Panc1 (cell line): ENCODE measurements at regions not wholly inside any gene's neighbourhood (a gene's known extent, or its start where the extent isn't known, plus 50 kb on each side); places are given as distances from the start of the nearest gene placed in this dataset.

ENCODE experiments used
- ATAC-seq: fragments of 200-7000 bp; cut with Tn5 transposase; 2 replicates; pipeline ENCODE4 v1.9.1; 2020; ENCODE audit warnings: mild to moderate bottlenecking, moderate library complexity
- BruUV-seq: library from RNA; stranded (reverse); fragments of 400-500 nt; replicated peaks from 2 replicates; lab custom pipeline; 2021; lab: Mats Ljungman, UMichigan
- CTCF ChIA-PET: fragments of 300-600 bp; sonication (Branson Sonifier 250); formaldehyde crosslinking; loops from one replicate; lab custom pipeline; 2022; ENCODE audit warnings: antibody characterized with exemption; lab: Charles Lee
- POLR2A ChIA-PET: fragments of 300-600 bp; sonication (Branson Sonifier 250); formaldehyde crosslinking; loops from one replicate; lab custom pipeline; 2022; ENCODE audit warnings: antibody characterized with exemption; lab: Charles Lee
- DNase-seq: peaks from one replicate; pipeline ENCODE4 v3.0.0-alpha.2; 2010; ENCODE audit warnings: low read depth, low spot score
- H3K27ac ChIP-seq: 2 replicates; pipeline ENCODE4 v1.5.1; 2011; ENCODE audit warnings: mild to moderate bottlenecking, low read length, inconsistent platforms
- H3K27me3 ChIP-seq: fragments of 200-500 bp; sonication (Bioruptor generic); 2 replicates; pipeline ENCODE4 v1.6.0; 2014; ENCODE audit warnings: low read length, inconsistent platforms; ENCODE audit not compliant: control insufficient read depth, insufficient read depth
- H3K36me3 ChIP-seq: fragments of 200-500 bp; sonication (Bioruptor generic); 2 replicates; pipeline ENCODE4 v1.5.1; 2014; ENCODE audit warnings: inconsistent platforms, mild to moderate bottlenecking, low read length, moderate library complexity; ENCODE audit not compliant: control insufficient read depth, insufficient read depth
- H3K4me1 ChIP-seq: 2 replicates; pipeline ENCODE4 v1.5.1; 2011; ENCODE audit warnings: inconsistent platforms, mild to moderate bottlenecking, low read length, moderate library complexity; ENCODE audit not compliant: control insufficient read depth, insufficient read depth
- H3K4me3 ChIP-seq, 2 experiments: 2 replicates each; pipeline ENCODE4 v1.5.1; 2011 to 2012; ENCODE audit warnings: low read depth in 2 of 2, low read length in 2 of 2, mild to moderate bottlenecking in 2 of 2, inconsistent platforms in 1 of 2, moderate library complexity in 1 of 2
- H3K9me3 ChIP-seq: fragments of 200-500 bp; sonication (Bioruptor generic); 2 replicates; pipeline ENCODE4 v1.5.1; 2014; ENCODE audit warnings: low read depth, mild to moderate bottlenecking, inconsistent platforms, low read length, moderate library complexity; ENCODE audit not compliant: control insufficient read depth, insufficient read depth
- POLR2AphosphoS5 ChIP-seq: IDR thresholded peaks from 2 replicates; pipeline ENCODE4 v1.6.1; 2012; ENCODE audit warnings: mild to moderate bottlenecking, low read depth, low read length, moderate library complexity
- SIN3A ChIP-seq: IDR thresholded peaks from 2 replicates; pipeline ENCODE4 v1.6.1; 2012; ENCODE audit warnings: low read depth, mild to moderate bottlenecking, low read length, moderate library complexity, borderline replicate concordance; ENCODE audit not compliant: insufficient read depth
- TCF7L2 ChIP-seq: IDR thresholded peaks from 2 replicates; pipeline ENCODE4 v1.6.1; 2011; ENCODE audit warnings: mild to moderate bottlenecking, low read depth, low read length, inconsistent platforms
- in situ Hi-C: cut with HindIII; loops from 2 replicates; pipeline ENCODE4 v1.10.0; 2016; ENCODE audit warnings: low sequenced_read_pairs, low pct_unique_long_range_greater_than_20kb
- intact Hi-C: fragments of 100-400 bp; cut with micrococcal nuclease; formaldehyde crosslinking; loops from one replicate; pipeline ENCODE4 v1.10.0; 2022; ENCODE audit not compliant: unreplicated experiment
- TF ChIP-seq, protein P1 (sequence below): fragments of 450-650 bp; IDR thresholded peaks from 2 replicates; pipeline ENCODE4 v1.5.1; 2017; ENCODE audit warnings: mild to moderate bottlenecking
- TF ChIP-seq, protein P2 (sequence below), 2 experiments: IDR thresholded peaks; 2 replicates each; pipeline ENCODE4 v1.6.1; 2011 to 2012; ENCODE audit warnings: low read depth in 2 of 2, control low read depth in 1 of 2, low read length in 1 of 2, mild to moderate bottlenecking in 1 of 2, moderate library complexity in 1 of 2; ENCODE audit not compliant: insufficient read depth in 1 of 2

DNA sequence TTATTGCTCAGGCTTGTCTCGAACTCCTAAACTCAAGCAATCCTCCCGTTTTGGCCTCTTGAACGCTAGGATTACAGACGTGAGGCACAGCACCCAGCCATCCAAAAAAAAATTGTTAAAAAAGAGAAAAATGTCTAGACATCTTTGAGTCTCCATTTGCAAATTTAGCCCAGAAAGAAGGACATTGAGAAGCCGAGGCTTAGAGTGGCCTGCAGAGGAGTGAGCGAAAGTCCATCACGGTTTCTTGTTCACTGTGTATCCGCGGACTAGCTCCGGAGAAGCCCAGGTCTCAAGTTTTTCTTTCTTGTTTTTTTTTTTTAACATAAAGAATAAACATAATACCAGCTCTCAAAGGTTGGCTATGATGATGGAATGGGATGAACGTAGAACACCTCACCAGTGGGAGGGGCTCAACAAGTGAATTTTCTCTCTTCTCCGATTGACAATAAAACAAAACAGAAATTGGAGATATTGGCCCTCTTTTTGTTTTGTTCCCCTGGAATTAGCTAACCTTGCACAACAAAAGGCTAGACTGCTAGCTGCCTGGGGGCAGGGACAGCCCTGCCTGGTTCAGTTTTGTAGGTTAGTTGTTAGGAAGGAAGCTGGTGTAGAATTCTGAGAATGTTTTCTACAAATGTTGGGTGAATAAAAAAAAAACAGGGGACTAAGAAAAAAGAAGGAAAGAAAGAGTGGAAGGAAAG, 163.4 kb downstream of the MYCN start:
- POLR2A ChIA-PET, result interaction anchor here (0.6 kb wide), 2 partner anchors 241 to 522 kb away, joined by 3 read pairs; no protein-coding TSS in a partner anchor
- H3K4me1 ChIP-seq, result no peaks in the 10 kb centered on the region

DNA sequence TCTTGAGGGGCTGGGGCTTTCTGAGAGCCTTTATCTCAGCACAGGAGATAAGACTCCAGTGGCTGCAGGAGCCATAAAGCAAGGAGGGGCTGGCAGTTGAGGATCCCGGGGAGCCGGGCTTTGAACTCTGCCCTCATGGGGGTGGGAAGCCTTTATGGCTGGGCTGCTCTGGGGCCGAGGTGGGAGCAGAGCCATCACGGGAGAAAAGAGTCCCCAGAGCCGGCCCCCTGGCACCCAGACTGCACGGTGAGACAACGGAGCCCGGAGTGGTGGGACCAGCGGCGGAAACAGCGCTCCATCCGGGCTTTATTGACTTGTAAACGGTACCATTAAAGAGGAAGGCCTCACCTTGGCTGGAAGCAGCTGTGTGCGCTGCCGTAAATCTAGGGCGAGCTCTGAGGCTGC, 162.6 kb downstream of the MYCN start:
- Histone ChIP-seq H3K9me3 (no peaks in the 10 kb centered on the region), H3K27me3 (no peaks in the 10 kb centered on the region), H3K27ac (no peak overlapping the region), H3K4me1 (no peaks in the 10 kb centered on the region), H3K4me3 (no peak overlapping the region), H3K36me3 (no peaks in the 10 kb centered on the region)
- BruUV-seq, result no TSS peak
- TF ChIP-seq, protein P1, sequence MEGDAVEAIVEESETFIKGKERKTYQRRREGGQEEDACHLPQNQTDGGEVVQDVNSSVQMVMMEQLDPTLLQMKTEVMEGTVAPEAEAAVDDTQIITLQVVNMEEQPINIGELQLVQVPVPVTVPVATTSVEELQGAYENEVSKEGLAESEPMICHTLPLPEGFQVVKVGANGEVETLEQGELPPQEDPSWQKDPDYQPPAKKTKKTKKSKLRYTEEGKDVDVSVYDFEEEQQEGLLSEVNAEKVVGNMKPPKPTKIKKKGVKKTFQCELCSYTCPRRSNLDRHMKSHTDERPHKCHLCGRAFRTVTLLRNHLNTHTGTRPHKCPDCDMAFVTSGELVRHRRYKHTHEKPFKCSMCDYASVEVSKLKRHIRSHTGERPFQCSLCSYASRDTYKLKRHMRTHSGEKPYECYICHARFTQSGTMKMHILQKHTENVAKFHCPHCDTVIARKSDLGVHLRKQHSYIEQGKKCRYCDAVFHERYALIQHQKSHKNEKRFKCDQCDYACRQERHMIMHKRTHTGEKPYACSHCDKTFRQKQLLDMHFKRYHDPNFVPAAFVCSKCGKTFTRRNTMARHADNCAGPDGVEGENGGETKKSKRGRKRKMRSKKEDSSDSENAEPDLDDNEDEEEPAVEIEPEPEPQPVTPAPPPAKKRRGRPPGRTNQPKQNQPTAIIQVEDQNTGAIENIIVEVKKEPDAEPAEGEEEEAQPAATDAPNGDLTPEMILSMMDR, result no peak
- TF ChIP-seq TCF7L2 (no peak), POLR2AphosphoS5 (no peak), SIN3A (no peak)
- TF ChIP-seq, protein P2, sequence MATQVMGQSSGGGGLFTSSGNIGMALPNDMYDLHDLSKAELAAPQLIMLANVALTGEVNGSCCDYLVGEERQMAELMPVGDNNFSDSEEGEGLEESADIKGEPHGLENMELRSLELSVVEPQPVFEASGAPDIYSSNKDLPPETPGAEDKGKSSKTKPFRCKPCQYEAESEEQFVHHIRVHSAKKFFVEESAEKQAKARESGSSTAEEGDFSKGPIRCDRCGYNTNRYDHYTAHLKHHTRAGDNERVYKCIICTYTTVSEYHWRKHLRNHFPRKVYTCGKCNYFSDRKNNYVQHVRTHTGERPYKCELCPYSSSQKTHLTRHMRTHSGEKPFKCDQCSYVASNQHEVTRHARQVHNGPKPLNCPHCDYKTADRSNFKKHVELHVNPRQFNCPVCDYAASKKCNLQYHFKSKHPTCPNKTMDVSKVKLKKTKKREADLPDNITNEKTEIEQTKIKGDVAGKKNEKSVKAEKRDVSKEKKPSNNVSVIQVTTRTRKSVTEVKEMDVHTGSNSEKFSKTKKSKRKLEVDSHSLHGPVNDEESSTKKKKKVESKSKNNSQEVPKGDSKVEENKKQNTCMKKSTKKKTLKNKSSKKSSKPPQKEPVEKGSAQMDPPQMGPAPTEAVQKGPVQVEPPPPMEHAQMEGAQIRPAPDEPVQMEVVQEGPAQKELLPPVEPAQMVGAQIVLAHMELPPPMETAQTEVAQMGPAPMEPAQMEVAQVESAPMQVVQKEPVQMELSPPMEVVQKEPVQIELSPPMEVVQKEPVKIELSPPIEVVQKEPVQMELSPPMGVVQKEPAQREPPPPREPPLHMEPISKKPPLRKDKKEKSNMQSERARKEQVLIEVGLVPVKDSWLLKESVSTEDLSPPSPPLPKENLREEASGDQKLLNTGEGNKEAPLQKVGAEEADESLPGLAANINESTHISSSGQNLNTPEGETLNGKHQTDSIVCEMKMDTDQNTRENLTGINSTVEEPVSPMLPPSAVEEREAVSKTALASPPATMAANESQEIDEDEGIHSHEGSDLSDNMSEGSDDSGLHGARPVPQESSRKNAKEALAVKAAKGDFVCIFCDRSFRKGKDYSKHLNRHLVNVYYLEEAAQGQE (IDR thresholded peaks at IDR 0.05; ENCODE audit: insufficient read depth in 1 of 2, low read depth in 2 of 2, low read length in 1 of 2), result no peak
- in situ Hi-C loops (no loop called here), intact Hi-C loops (no loop called here)
- ChIA-PET CTCF (no interaction called here), POLR2A (no interaction called here)
- DNase-seq (no peak), ATAC-seq (no peak)

More for the DNA sequence above, 163.4 kb downstream of the MYCN start:
- no peaks in the 10 kb centered on the region for H3K9me3 ChIP-seq
- ATAC-seq, result no peak
- in situ Hi-C loops, result no loop called here
- DNase-seq, result no peak
- H3K27ac ChIP-seq, result no peak overlapping the region
- intact Hi-C loops, result no loop called here
- no peak overlapping the region for H3K4me3 ChIP-seq
- no peak for TF ChIP-seq SIN3A
- TF ChIP-seq, protein P1, result no peak
- TF ChIP-seq, protein P2 (IDR thresholded peaks at IDR 0.05; ENCODE audit: insufficient read depth in 1 of 2, low read depth in 2 of 2, low read length in 1 of 2), result no peak
- no peaks in the 10 kb centered on the region for H3K36me3 ChIP-seq
- CTCF ChIA-PET, result no interaction called here
- no TSS peak for BruUV-seq
- H3K27me3 ChIP-seq, result no peaks in the 10 kb centered on the region
